ENCODE measurements at regions not wholly inside any gene's neighbourhood (a gene's known extent, or its start where the extent isn't known, plus 50 kb on each side); places are given as distances from the start of the nearest gene placed in this dataset.

- DNase-seq: no peak
- Histone ChIP-seq H3K27me3 (no peaks in the 10 kb centered on the region), H3K9me3 (no peaks in the 10 kb centered on the region), H3K36me3 (no peaks in the 10 kb centered on the region), H3K4me3 (no peak overlapping the region), H3K27ac (no peak overlapping the region), H3K4me1 (no peaks in the 10 kb centered on the region)
- intact Hi-C loops (cut with DNase I): no loop called here
- 57 to 67% methylated on average over 2 of the region's 2 CpGs for WGBS, 2 donors
- TF ChIP-seq, protein P1, sequence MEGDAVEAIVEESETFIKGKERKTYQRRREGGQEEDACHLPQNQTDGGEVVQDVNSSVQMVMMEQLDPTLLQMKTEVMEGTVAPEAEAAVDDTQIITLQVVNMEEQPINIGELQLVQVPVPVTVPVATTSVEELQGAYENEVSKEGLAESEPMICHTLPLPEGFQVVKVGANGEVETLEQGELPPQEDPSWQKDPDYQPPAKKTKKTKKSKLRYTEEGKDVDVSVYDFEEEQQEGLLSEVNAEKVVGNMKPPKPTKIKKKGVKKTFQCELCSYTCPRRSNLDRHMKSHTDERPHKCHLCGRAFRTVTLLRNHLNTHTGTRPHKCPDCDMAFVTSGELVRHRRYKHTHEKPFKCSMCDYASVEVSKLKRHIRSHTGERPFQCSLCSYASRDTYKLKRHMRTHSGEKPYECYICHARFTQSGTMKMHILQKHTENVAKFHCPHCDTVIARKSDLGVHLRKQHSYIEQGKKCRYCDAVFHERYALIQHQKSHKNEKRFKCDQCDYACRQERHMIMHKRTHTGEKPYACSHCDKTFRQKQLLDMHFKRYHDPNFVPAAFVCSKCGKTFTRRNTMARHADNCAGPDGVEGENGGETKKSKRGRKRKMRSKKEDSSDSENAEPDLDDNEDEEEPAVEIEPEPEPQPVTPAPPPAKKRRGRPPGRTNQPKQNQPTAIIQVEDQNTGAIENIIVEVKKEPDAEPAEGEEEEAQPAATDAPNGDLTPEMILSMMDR (IDR thresholded peaks at IDR 0.05): no peak
- TF ChIP-seq EP300 (IDR thresholded peaks at IDR 0.05) (no peak), POLR2A (IDR thresholded peaks at IDR 0.05) (no peak), POLR2AphosphoS5 (IDR thresholded peaks at IDR 0.05) (no peak)
Observed at GRCh38 chr2:41000906-41001305, 549.0 kb upstream of the SLC8A1 start.

DNA sequence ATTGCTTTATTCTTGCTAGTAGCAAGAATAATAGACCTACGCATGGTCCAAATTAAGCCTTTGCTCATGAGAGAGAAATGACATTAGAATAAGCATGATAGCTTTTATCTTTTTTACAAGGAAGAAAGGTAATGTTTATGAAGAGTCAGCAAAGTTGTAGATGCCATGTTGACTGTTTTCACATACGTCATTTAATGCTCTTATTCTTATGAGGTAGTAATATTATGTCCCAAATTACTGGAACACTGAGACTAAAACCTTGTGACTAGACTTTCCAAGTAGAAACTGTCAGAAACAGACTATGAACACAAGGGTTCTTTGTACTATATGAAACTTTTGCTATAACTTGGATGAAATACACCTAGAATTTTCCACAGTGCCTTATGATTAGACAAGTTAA lies 552.8 kb upstream of the SLC8A1 start:
- H3K27me3 ChIP-seq: no peaks in the 10 kb centered on the region
- H3K36me3 ChIP-seq: no peaks in the 10 kb centered on the region
- TF ChIP-seq EP300 (IDR thresholded peaks at IDR 0.05): no peak
- no peak for TF ChIP-seq POLR2AphosphoS5 (IDR thresholded peaks at IDR 0.05)
- TF ChIP-seq, protein P1 (IDR thresholded peaks at IDR 0.05): no peak
- no peak for TF ChIP-seq POLR2A (IDR thresholded peaks at IDR 0.05)
- H3K9me3 ChIP-seq: no peaks in the 10 kb centered on the region
- DNase-seq: no peak
- WGBS, 2 donors: 77 to 89% methylated on average over 2 of the region's 2 CpGs
- H3K4me3 ChIP-seq: no peak overlapping the region
- intact Hi-C loops (cut with DNase I): no loop called here
- no peak overlapping the region for H3K27ac ChIP-seq
- H3K4me1 ChIP-seq: no peaks in the 10 kb centered on the region

- Histone ChIP-seq H3K9me3 (no peaks in the 10 kb centered on the region), H3K4me1 (no peaks in the 10 kb centered on the region), H3K27ac (no peak overlapping the region), H3K4me3 (no peak overlapping the region), H3K27me3 (no peaks in the 10 kb centered on the region), H3K36me3 (no peaks in the 10 kb centered on the region)
- WGBS, 2 donors: 55 to 63% methylated on average over 1 of the region's 1 CpG
- no peak for TF ChIP-seq EP300 (IDR thresholded peaks at IDR 0.05)
- no peak for TF ChIP-seq POLR2AphosphoS5 (IDR thresholded peaks at IDR 0.05)
- TF ChIP-seq POLR2A (IDR thresholded peaks at IDR 0.05): no peak
- TF ChIP-seq, protein P1 (IDR thresholded peaks at IDR 0.05): no peak
- intact Hi-C loops (cut with DNase I): no loop called here
- DNase-seq: no peak
Observed at GRCh38 chr2:41020358-41020757, 568.5 kb upstream of the SLC8A1 start.

- TF ChIP-seq, protein P1 (IDR thresholded peaks at IDR 0.05): no peak
- TF ChIP-seq EP300 (IDR thresholded peaks at IDR 0.05) (no peak), POLR2A (IDR thresholded peaks at IDR 0.05) (no peak), POLR2AphosphoS5 (IDR thresholded peaks at IDR 0.05) (no peak)
- Histone ChIP-seq H3K27ac (no peak overlapping the region), H3K9me3 (no peaks in the 10 kb centered on the region), H3K27me3 (no peaks in the 10 kb centered on the region), H3K4me3 (no peak overlapping the region), H3K36me3 (no peaks in the 10 kb centered on the region), H3K4me1 (no peaks in the 10 kb centered on the region)
- intact Hi-C loops (cut with DNase I): no loop called here
- no peak for DNase-seq
- 58 to 75% methylated on average over 3 of the region's 3 CpGs for WGBS, 2 donors
Observed at GRCh38 chr2:41024816-41025215, 572.9 kb upstream of the SLC8A1 start.

DNA sequence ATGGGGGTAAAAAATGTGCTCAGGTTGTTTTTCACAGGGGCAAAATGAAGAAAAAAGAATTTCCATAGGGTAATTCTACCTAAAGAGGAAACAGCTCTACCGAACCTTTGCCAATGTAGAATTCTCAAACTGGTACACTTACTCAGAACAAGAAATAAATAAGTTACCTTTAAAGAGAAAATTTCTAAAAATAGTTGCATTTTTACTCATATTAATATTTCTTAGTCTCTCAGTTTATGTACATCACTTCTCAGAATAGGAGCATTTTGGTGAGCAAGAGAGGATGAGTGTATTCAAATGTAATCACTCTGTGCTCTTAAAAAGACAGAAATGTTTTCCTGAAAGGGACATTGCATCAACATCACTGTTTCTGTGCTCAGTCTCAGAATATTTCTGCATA lies 574.7 kb upstream of the SLC8A1 start:
- H3K4me1 ChIP-seq: no peaks in the 10 kb centered on the region
- no peak overlapping the region for H3K27ac ChIP-seq
- WGBS, 2 donors: 78 to 94% methylated on average over 1 of the region's 1 CpG
- no peak for TF ChIP-seq POLR2A (IDR thresholded peaks at IDR 0.05)
- TF ChIP-seq POLR2AphosphoS5 (IDR thresholded peaks at IDR 0.05): no peak
- intact Hi-C loops (cut with DNase I): no loop called here
- H3K27me3 ChIP-seq: no peaks in the 10 kb centered on the region
- no peaks in the 10 kb centered on the region for H3K36me3 ChIP-seq
- H3K4me3 ChIP-seq: no peak overlapping the region
- H3K9me3 ChIP-seq: no peaks in the 10 kb centered on the region
- no peak for DNase-seq

All from sigmoid colon (tissue), 6 donors.